Endodermal cell (in vitro differentiated cells): ENCODE measurements at regions not wholly inside any gene's neighbourhood (a gene's known extent, or its start where the extent isn't known, plus 50 kb on each side); places are given as distances from the start of the nearest gene placed in this dataset.
A peak's percentile ranks its signal among the peaks of the same experiment; 100 is the strongest.

ENCODE experiments used
- DNase-seq: peaks from one replicate; pipeline ENCODE4 v3.0.0-alpha.2; 2017
- H3K27ac ChIP-seq: 2 replicates; pipeline ENCODE4 v1.5.1; 2013; ENCODE audit warnings: mild to moderate bottlenecking, low read depth, low read length, moderate library complexity
- H3K27me3 ChIP-seq: 2 replicates; pipeline ENCODE4 v1.6.1; 2013; ENCODE audit warnings: mild to moderate bottlenecking, low read length, moderate library complexity; ENCODE audit not compliant: insufficient read depth, control insufficient read depth, poor library complexity, severe bottlenecking
- H3K36me3 ChIP-seq: 2 replicates; pipeline ENCODE4 v1.7.0; 2013; ENCODE audit warnings: mild to moderate bottlenecking, low read length, moderate library complexity; ENCODE audit not compliant: control insufficient read depth, insufficient read depth
- H3K4me1 ChIP-seq: one replicate; pipeline ENCODE4 v1.7.0; 2013; ENCODE audit warnings: low read length; ENCODE audit not compliant: control insufficient read depth, insufficient read depth
- H3K4me3 ChIP-seq: 2 replicates; pipeline ENCODE4 v1.5.1; 2013; ENCODE audit warnings: mild to moderate bottlenecking, low read length, moderate library complexity
- H3K9ac ChIP-seq: 2 replicates; pipeline ENCODE4 v1.6.1; 2013; ENCODE audit warnings: mild to moderate bottlenecking, low read length, moderate library complexity; ENCODE audit not compliant: poor library complexity, severe bottlenecking; ENCODE audit errors: extremely low read depth
- H3K9me3 ChIP-seq: 2 replicates; pipeline ENCODE4 v1.6.1; 2013; ENCODE audit warnings: mild to moderate bottlenecking, low read length, moderate library complexity; ENCODE audit not compliant: control insufficient read depth
- H3K27ac Mint-ChIP-seq: 2 replicates; pipeline ENCODE4 v1.8.0; 2020; ENCODE audit warnings: mixed read lengths
- H3K27me3 Mint-ChIP-seq: 2 replicates; pipeline ENCODE4 v1.8.0; 2021; ENCODE audit warnings: mild to moderate bottlenecking, mixed read lengths; ENCODE audit not compliant: insufficient read depth
- H3K36me3 Mint-ChIP-seq: 2 replicates; pipeline ENCODE4 v1.8.0; 2020; ENCODE audit warnings: low read depth, mixed read lengths
- H3K4me1 Mint-ChIP-seq: 2 replicates; pipeline ENCODE4 v1.8.0; 2020; ENCODE audit warnings: mixed read lengths
- H3K4me3 Mint-ChIP-seq: 2 replicates; pipeline ENCODE4 v1.8.0; 2020; ENCODE audit warnings: mild to moderate bottlenecking, moderate library complexity, mixed read lengths
- H3K9me3 Mint-ChIP-seq: 2 replicates; pipeline ENCODE4 v1.8.0; 2020; ENCODE audit warnings: mild to moderate bottlenecking, mixed read lengths
- CTCF ChIP-seq: fragments of 200-600 bp; sonication (generic); conservative IDR thresholded peaks from 2 replicates; pipeline ENCODE4 v1.5.0; 2021; ENCODE audit warnings: antibody characterized with exemption, mild to moderate bottlenecking
- WGBS, 2 experiments: methylation state at CpG; one replicate each; pipeline versions ENCODE4 v1.1.5 to v1.1.7; 2013; ENCODE audit warnings: missing lambda C conversion rate in 2 of 2, mixed read lengths in 1 of 2; ENCODE audit not compliant: insufficient coverage in 1 of 2, insufficient read length in 1 of 2; 5-methylcytosine and 5-hydroxymethylcytosine counted together

- Histone ChIP-seq H3K27me3 (no peaks in the 10 kb centered on the region), H3K9ac (no peak overlapping the region), H3K4me1 (no peaks in the 10 kb centered on the region), H3K9me3 (peaks cover 61% of the 10 kb centered on the region), H3K36me3 (no peaks in the 10 kb centered on the region), H3K27ac (no peak overlapping the region), H3K4me3 (peak overlapping the region; percentile 61)
- peaks cover 2% of the 10 kb centered on the region for H3K27me3 Mint-ChIP-seq
- WGBS, 2 experiments, result 81 to 84% methylated on average over 5 to 6 of the region's 6 CpGs
- no peak overlapping the region for H3K4me3 Mint-ChIP-seq
- no peak for TF ChIP-seq CTCF
- peaks cover 86% of the 10 kb centered on the region for H3K9me3 Mint-ChIP-seq
- H3K27ac Mint-ChIP-seq, result no peak overlapping the region
- no peaks in the 10 kb centered on the region for H3K4me1 Mint-ChIP-seq
- no peaks in the 10 kb centered on the region for H3K36me3 Mint-ChIP-seq
- peak; percentile 53 for DNase-seq
Measured at GRCh38 chr7:46468753-46469356, 547.8 kb upstream of the IGFBP3 start.

- H3K4me3 ChIP-seq, result no peak overlapping the region
- Mint-ChIP-seq H3K27ac (no peak overlapping the region), H3K36me3 (no peaks in the 10 kb centered on the region), H3K9me3 (peaks cover 71% of the 10 kb centered on the region), H3K4me1 (no peaks in the 10 kb centered on the region), H3K4me3 (no peak overlapping the region), H3K27me3 (peaks cover 2% of the 10 kb centered on the region)
- no peak overlapping the region for H3K9ac ChIP-seq
- no peak overlapping the region for H3K27ac ChIP-seq
- H3K36me3 ChIP-seq, result no peaks in the 10 kb centered on the region
- peaks cover 37% of the 10 kb centered on the region for H3K9me3 ChIP-seq
- H3K27me3 ChIP-seq, result no peaks in the 10 kb centered on the region
- DNase-seq, result no peak
- no peak for TF ChIP-seq CTCF
- H3K4me1 ChIP-seq, result no peaks in the 10 kb centered on the region
Measured at GRCh38 chr7:46463170-46463569, 542.1 kb upstream of the IGFBP3 start.

GRCh38 chr7:46461334-46461777 is 540.3 kb upstream of the IGFBP3 start:
- H3K4me1 ChIP-seq, result no peaks in the 10 kb centered on the region
- H3K27ac ChIP-seq, result no peak overlapping the region
- no peak overlapping the region for H3K27ac Mint-ChIP-seq
- H3K9me3 Mint-ChIP-seq, result peaks cover 55% of the 10 kb centered on the region
- no peak overlapping the region for H3K4me3 ChIP-seq
- H3K27me3 Mint-ChIP-seq, result no peaks in the 10 kb centered on the region
- no peaks in the 10 kb centered on the region for H3K36me3 ChIP-seq
- no peak overlapping the region for H3K4me3 Mint-ChIP-seq
- no peak overlapping the region for H3K9ac ChIP-seq
- TF ChIP-seq CTCF, result no peak
- H3K36me3 Mint-ChIP-seq, result no peaks in the 10 kb centered on the region
- H3K4me1 Mint-ChIP-seq, result no peaks in the 10 kb centered on the region
- no peak for DNase-seq
- peaks cover 18% of the 10 kb centered on the region for H3K9me3 ChIP-seq
- WGBS, 2 experiments, result 74 to 90% methylated on average over 3 of the region's 3 CpGs
- no peaks in the 10 kb centered on the region for H3K27me3 ChIP-seq
